ENCODE measurements at regions not wholly inside any gene's neighbourhood (a gene's known extent, or its start where the extent isn't known, plus 50 kb on each side); places are given as distances from the start of the nearest gene placed in this dataset.

DNA sequence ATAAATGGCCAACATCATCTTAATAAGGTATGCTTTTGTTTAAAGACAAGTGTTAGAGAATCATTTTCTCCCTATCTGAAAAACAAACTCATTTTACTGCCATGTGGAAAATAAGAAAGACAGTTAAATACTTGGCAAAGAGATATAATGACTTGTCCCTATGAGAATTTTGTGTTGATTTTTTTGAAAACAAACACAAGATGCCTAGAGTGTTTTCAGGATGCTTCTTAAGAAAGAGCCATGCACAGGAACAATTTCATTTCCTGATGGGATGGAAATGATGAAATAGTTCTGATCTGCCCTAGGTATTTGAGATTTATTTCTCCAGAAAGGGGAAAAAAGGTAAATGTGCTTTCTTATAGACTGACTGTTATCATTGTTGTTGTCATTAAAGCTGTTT is 237.5 kb upstream of the GNAI1 start:
- TF ChIP-seq, protein P1, sequence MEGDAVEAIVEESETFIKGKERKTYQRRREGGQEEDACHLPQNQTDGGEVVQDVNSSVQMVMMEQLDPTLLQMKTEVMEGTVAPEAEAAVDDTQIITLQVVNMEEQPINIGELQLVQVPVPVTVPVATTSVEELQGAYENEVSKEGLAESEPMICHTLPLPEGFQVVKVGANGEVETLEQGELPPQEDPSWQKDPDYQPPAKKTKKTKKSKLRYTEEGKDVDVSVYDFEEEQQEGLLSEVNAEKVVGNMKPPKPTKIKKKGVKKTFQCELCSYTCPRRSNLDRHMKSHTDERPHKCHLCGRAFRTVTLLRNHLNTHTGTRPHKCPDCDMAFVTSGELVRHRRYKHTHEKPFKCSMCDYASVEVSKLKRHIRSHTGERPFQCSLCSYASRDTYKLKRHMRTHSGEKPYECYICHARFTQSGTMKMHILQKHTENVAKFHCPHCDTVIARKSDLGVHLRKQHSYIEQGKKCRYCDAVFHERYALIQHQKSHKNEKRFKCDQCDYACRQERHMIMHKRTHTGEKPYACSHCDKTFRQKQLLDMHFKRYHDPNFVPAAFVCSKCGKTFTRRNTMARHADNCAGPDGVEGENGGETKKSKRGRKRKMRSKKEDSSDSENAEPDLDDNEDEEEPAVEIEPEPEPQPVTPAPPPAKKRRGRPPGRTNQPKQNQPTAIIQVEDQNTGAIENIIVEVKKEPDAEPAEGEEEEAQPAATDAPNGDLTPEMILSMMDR (conservative IDR thresholded peaks at IDR 0.05; ENCODE audit: control insufficient read depth, insufficient read depth, low read depth, low read length) = no peak
- H3K4me3 ChIP-seq (ENCODE audit: control insufficient read depth, low read depth, low read length) = no peak overlapping the region
- DNase-seq (ENCODE audit: low read depth) = no peak

DNA sequence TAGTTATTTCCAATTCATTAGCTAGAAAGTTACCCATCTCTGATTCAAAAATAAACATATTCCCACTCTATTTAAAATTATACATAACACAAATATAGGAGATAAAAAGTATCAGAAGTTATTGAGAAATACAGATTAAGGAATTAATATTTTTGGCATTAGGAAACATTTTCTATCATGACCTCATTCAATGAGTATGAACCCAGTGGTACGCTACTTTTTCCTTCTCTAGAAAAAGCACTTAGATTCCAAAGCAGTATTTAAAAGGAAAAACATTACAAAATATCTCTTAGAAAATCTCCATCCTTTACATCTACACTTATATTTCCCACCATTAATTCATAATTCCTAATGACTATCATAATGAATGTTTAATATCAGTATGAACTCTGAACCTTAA is 240.6 kb upstream of the GNAI1 start:
- no peak overlapping the region for H3K4me3 ChIP-seq (ENCODE audit: control insufficient read depth, low read depth, low read length)
- TF ChIP-seq, protein P1 (conservative IDR thresholded peaks at IDR 0.05; ENCODE audit: control insufficient read depth, insufficient read depth, low read depth, low read length) = no peak
- DNase-seq (ENCODE audit: low read depth) = peak; percentile 4

DNA sequence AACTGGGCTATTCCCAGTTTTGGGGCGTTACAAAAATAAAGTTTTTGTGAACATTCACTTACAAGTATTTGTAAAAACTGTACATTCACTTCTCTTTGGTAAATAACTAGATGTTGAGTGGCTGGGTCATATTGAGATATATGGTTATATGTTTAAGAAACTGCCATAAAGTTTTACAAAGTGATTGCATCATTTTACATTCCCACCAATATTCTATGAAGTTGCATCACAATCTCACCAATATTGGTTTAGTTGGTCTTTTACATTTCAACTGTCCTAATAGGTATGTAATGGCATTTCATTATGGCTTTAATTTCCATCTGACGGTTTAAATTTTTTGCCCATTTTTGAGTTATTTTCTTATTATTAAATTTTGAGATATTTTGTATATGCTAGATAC is 251.7 kb upstream of the GNAI1 start:
- DNase-seq (ENCODE audit: low read depth) = no peak
- TF ChIP-seq, protein P1 (conservative IDR thresholded peaks at IDR 0.05; ENCODE audit: control insufficient read depth, insufficient read depth, low read depth, low read length) = no peak
- no peak overlapping the region for H3K4me3 ChIP-seq (ENCODE audit: control insufficient read depth, low read depth, low read length)

DNA sequence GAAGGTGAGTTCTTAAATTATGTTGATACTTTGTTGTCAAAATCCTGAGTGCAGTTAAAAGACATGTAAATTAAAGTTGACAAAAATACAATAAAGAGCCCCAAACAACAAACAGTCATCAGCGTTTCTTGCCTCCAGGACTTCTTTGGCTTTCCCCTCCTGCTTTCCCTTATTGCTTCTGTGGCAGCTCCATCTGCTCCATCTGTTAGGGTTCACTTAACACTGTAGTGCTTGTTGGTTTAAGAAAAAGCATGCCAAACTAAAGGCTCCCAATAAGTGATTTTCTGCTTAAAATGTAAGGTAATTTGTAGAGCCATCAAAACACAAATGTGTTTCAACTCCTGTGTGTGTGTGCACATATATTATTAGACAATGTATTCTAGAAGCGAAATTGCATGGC is 254.3 kb upstream of the GNAI1 start:
- TF ChIP-seq, protein P1 (conservative IDR thresholded peaks at IDR 0.05; ENCODE audit: control insufficient read depth, insufficient read depth, low read depth, low read length) = no peak
- DNase-seq (ENCODE audit: low read depth) = no peak
- no peak overlapping the region for H3K4me3 ChIP-seq (ENCODE audit: control insufficient read depth, low read depth, low read length)

DNA sequence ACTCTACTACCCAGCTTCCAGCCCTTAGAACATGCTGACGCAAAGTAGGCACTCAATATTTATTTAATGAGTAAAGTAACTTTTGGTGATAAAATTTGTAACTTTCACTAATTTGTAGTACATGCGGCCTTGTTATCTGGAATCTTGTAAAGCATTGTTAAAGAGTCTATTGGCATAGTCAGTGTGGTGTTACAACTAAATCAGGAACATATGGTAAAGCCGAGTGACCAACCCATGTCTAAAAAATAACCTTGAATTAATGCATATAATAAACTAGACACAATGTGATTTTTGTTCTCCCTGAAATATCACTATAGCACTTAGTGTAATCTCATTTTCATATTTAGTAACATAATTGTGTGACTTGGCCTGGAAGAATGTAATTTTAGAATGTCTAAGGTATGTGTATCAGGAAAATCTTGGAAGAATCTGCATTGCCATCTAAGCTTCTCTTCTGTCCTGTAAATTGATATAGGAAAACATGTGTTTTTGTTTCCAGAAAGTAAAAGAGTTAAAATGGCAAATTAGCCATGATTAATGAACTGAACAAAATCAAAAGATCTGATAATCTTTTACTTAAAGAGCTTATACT is 256.7 kb upstream of the GNAI1 start:
- TF ChIP-seq, protein P1 (conservative IDR thresholded peaks at IDR 0.05; ENCODE audit: control insufficient read depth, insufficient read depth, low read depth, low read length) = no peak
- H3K4me3 ChIP-seq (ENCODE audit: control insufficient read depth, low read depth, low read length) = no peak overlapping the region
- no peak for DNase-seq (ENCODE audit: low read depth)

DNA sequence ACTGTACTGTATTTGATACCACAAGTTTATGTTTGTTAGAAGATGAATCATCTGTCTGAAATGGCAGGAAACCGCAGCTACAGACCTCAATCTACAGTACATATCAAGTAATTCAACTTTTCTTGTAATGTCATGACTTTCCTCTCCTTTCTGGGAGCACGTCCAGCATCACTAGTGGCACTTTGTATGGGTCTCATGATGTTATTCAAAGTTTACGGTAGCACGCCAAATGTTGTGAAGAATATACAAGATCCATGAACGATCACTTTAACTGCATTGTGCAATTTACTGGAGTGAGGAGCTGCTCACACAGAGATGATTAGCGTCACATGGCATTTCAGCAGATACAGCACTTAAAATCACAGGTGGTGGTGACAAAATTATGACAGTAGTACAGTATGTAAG is 257.8 kb upstream of the GNAI1 start:
- DNase-seq (ENCODE audit: low read depth) = peak; percentile 83
- TF ChIP-seq, protein P1 (conservative IDR thresholded peaks at IDR 0.05; ENCODE audit: control insufficient read depth, insufficient read depth, low read depth, low read length) = no peak

DNA sequence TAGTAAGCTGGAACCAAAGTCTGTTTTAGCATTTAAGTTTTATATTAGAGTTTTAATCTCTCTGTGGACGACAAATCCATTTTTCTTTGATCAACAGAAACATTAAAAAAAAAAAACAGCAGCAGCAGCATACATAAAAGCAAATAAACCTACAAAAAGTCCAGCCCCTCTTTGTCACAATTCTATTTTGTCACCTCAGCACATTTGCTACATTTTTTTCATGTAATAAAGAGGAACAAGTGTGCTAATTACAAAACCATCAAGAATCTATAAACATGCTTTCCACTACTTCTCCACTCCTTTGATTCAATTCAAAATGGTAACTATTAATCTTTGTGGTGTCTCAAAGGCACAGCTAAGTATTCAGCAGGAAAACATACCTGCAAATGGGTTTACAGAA is 259.8 kb upstream of the GNAI1 start:
- no peak for DNase-seq (ENCODE audit: low read depth)
- TF ChIP-seq, protein P1 (conservative IDR thresholded peaks at IDR 0.05; ENCODE audit: control insufficient read depth, insufficient read depth, low read depth, low read length) = no peak
- no peak overlapping the region for H3K4me3 ChIP-seq (ENCODE audit: control insufficient read depth, low read depth, low read length)

More for the DNA sequence above, 257.8 kb upstream of the GNAI1 start:
- no peak overlapping the region for H3K4me3 ChIP-seq (ENCODE audit: control insufficient read depth, low read depth, low read length)
